Naive thymus-derived CD4-positive, alpha-beta T cell (primary cell): ENCODE measurements at regions not wholly inside any gene's neighbourhood (a gene's known extent, or its start where the extent isn't known, plus 50 kb on each side); places are given as distances from the start of the nearest gene placed in this dataset.
"Not testable (repeated sequence)": the region's sequence is repeated elsewhere in the genome, so short reads cannot be mapped to it uniquely, and the experiment has no call there.

ENCODE experiments used
- ATAC-seq: fragments of 150-1000 bp; cut with Tn5 transposase; 2 replicates; pipeline ENCODE4 v1.10.0; 2021; ENCODE audit warnings: mild to moderate bottlenecking, moderate library complexity
- CTCF ChIA-PET: fragments of 350-600 bp; sonication (Branson Sonifier 250); formaldehyde crosslinking; loops from one replicate; lab custom pipeline; 2021; ENCODE audit warnings: antibody characterized with exemption; lab: Charles Lee
- POLR2A ChIA-PET: fragments of 350-600 bp; sonication (Branson Sonifier 250); formaldehyde crosslinking; loops from one replicate; lab custom pipeline; 2021; ENCODE audit warnings: antibody characterized with exemption, inconsistent platforms; lab: Charles Lee
- DNase-seq, 9 donors: peaks; one replicate each; pipeline versions ENCODE4 v3.0.0 to v3.0.0-alpha.2; 2020 to 2022; ENCODE audit warnings: mixed read lengths in 1 of 9
- H3K27ac ChIP-seq: one replicate; pipeline ENCODE4 v1.7.0; 2013; ENCODE audit warnings: mild to moderate bottlenecking, low read depth, low read length, moderate library complexity
- H3K27me3 ChIP-seq, 2 donors: one replicate each; pipeline ENCODE4 v1.7.0; 2013; ENCODE audit warnings: low read length in 2 of 2, mild to moderate bottlenecking in 2 of 2, moderate library complexity in 2 of 2; ENCODE audit not compliant: control insufficient read depth in 2 of 2, insufficient read depth in 2 of 2
- H3K36me3 ChIP-seq, 3 experiments: 1 replicate in 2 of 3; 2 replicates in 1 of 3; pipeline ENCODE4 v1.7.0; 2013; ENCODE audit warnings: low read length in 3 of 3, mild to moderate bottlenecking in 3 of 3, moderate library complexity in 1 of 3; ENCODE audit not compliant: insufficient read depth in 3 of 3, control insufficient read depth in 2 of 3
- H3K4me1 ChIP-seq, 2 donors: one replicate each; pipeline ENCODE4 v1.7.0; 2013; ENCODE audit warnings: low read length in 2 of 2, mild to moderate bottlenecking in 2 of 2, moderate library complexity in 1 of 2; ENCODE audit not compliant: control insufficient read depth in 2 of 2, insufficient read depth in 2 of 2
- H3K4me3 ChIP-seq: 2 replicates; pipeline ENCODE4 v1.7.0; 2013; ENCODE audit warnings: mild to moderate bottlenecking, low read length
- H3K9me3 ChIP-seq, 3 experiments: 1 replicate in 2 of 3; 2 replicates in 1 of 3; pipeline ENCODE4 v1.7.0; 2013; ENCODE audit warnings: low read length in 3 of 3; ENCODE audit not compliant: control insufficient read depth in 2 of 3
- H3K27ac Mint-ChIP-seq, 9 donors: one replicate each; pipeline ENCODE4 v1.8.0; 2020 to 2022; ENCODE audit warnings: mixed read lengths in 9 of 9, mild to moderate bottlenecking in 8 of 9, moderate library complexity in 5 of 9, inconsistent platforms in 2 of 9
- H3K27me3 Mint-ChIP-seq, 5 donors: one replicate each; pipeline ENCODE4 v1.8.0; 2021 to 2022; ENCODE audit warnings: mixed read lengths in 5 of 5, mild to moderate bottlenecking in 1 of 5
- H3K36me3 Mint-ChIP-seq, 5 donors: one replicate each; pipeline ENCODE4 v1.8.0; 2020 to 2022; ENCODE audit warnings: mixed read lengths in 5 of 5, mild to moderate bottlenecking in 3 of 5, inconsistent platforms in 1 of 5
- H3K4me1 Mint-ChIP-seq, 7 donors: one replicate each; pipeline ENCODE4 v1.8.0; 2020 to 2022; ENCODE audit warnings: mixed read lengths in 7 of 7, mild to moderate bottlenecking in 3 of 7, inconsistent platforms in 1 of 7
- H3K4me3 Mint-ChIP-seq, 10 donors: one replicate each; pipeline ENCODE4 v1.8.0; 2020 to 2022; ENCODE audit warnings: mild to moderate bottlenecking in 10 of 10, mixed read lengths in 10 of 10, moderate library complexity in 6 of 10, inconsistent platforms in 2 of 10
- H3K9me3 Mint-ChIP-seq, 11 donors: one replicate each; pipeline ENCODE4 v1.8.0; 2020 to 2022; ENCODE audit warnings: mixed read lengths in 11 of 11, mild to moderate bottlenecking in 4 of 11, inconsistent platforms in 1 of 11, moderate library complexity in 1 of 11
- intact Hi-C, 2 donors: fragments of 100-400 bp; cut with micrococcal nuclease; formaldehyde crosslinking; loops; one replicate each; pipeline ENCODE4 v1.15.1; 2023

DNA sequence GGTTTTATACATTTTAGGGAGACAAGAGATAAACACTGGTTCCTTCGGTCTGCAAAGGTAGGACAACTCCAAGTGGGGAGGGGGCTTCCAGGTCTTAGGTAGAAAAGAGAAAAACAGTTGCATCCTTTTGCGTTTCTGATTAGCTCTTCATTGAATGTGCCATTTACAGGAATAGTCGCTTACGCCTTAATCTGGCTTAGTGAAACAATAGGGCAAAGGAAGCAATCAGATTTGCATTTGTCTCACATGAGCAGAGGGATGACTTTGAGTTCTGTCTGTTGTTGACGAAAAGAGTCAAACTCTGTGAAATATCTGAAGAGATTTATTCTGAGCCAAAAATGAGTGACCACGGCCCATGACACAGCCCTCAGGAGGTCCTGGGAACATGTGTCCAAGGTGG lies 166.0 kb upstream of the ATP10A start:
- H3K9me3 ChIP-seq, result no peaks in the 10 kb centered on the region
- ATAC-seq, result no peak
- ChIA-PET CTCF (no interaction called here), POLR2A (interaction anchor here (0.9 kb wide), 1 partner anchor 149 kb away, joined by 3 read pairs; no protein-coding TSS in a partner anchor)
- no peaks in the 10 kb centered on the region for H3K27me3 ChIP-seq
- no peak overlapping the region for H3K27ac ChIP-seq
- no peaks in the 10 kb centered on the region for H3K36me3 Mint-ChIP-seq
- H3K27me3 Mint-ChIP-seq, result peaks cover 0 to 21% (median 16%) of the 10 kb centered on the region in 5 donors
- H3K4me1 ChIP-seq, result no peaks in the 10 kb centered on the region
- H3K4me1 Mint-ChIP-seq, result peaks cover 0 to 6% (median 0%) of the 10 kb centered on the region in 7 donors
- intact Hi-C loops, result no loop called here
- H3K9me3 Mint-ChIP-seq, result peaks cover 0 to 4% (median 0%) of the 10 kb centered on the region in 11 donors
- H3K4me3 ChIP-seq, result no peak overlapping the region
- H3K4me3 Mint-ChIP-seq, result no peak overlapping the region
- H3K36me3 ChIP-seq, result no peaks in the 10 kb centered on the region
- no peak for DNase-seq
- no peak overlapping the region for H3K27ac Mint-ChIP-seq

DNA sequence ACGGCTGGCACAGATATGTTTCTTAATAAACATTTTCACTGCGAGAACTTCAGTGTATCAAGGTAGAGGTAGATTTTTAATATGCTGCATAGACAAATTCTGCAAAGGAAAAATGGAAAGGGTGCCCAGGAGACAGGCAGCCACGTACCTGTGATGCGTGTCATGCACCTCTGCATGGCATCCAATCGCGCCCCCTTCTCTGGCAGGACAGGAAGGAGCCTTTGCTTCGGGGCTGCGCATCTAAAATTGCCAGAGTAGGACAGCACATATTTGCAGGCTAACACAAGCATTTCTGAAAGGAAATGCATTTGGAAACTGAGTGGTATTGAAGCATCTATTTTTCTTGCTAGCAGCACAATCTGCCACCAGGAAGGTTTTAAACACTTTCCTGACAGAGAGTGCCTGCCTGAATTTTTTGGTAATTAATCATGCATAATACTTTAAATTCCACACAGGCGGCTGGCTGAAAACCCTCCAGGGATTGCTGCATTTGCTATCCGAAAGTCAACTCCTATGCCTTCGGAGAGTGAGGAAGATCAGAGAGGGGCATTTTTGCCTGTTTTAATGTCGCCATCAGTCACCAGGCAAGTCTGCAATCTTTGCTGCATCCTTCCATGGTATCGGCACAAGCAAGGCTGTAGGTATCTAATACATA lies 165.1 kb upstream of the ATP10A start:
- DNase-seq (no peak), ATAC-seq (no peak)
- Mint-ChIP-seq H3K4me3 (no peak overlapping the region), H3K27ac (no peak overlapping the region), H3K27me3 (peaks cover 0 to 18% (median 16%) of the 10 kb centered on the region in 5 donors), H3K36me3 (no peaks in the 10 kb centered on the region), H3K9me3 (peaks cover 0 to 4% (median 0%) of the 10 kb centered on the region in 11 donors), H3K4me1 (peaks cover 0 to 6% (median 0%) of the 10 kb centered on the region in 7 donors)
- intact Hi-C loops, result no loop called here
- Histone ChIP-seq H3K36me3 (no peaks in the 10 kb centered on the region), H3K27me3 (no peaks in the 10 kb centered on the region), H3K4me1 (no peaks in the 10 kb centered on the region), H3K9me3 (no peaks in the 10 kb centered on the region), H3K4me3 (no peak overlapping the region), H3K27ac (no peak overlapping the region)
- CTCF ChIA-PET, result no interaction called here
- POLR2A ChIA-PET, result no interaction called here

DNA sequence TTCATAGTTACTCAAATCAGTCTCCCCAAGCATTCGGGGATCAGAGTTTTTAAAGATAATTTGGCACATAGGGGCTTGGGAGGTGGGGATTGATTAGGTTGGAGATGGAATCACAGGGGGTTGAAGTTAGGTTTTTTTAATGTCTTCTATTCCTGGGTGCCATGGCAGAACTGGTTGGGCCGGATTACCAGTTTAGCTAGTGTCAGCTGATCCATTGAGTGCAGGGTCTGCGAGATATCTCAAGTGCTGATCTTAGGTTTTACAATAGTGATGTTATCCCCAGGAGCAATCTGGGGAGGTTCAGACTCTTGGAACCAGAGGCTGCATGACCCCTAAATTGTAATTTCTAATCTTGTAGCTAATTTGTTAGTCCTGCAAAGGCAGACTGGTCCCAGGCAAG lies 163.5 kb upstream of the ATP10A start:
- H3K9me3 ChIP-seq, H3K4me1 Mint-ChIP-seq, H3K4me3 ChIP-seq, intact Hi-C loops, H3K36me3 ChIP-seq, POLR2A ChIA-PET, H3K36me3 Mint-ChIP-seq, H3K27me3 ChIP-seq, DNase-seq, H3K27ac Mint-ChIP-seq, H3K4me1 ChIP-seq, H3K4me3 Mint-ChIP-seq, H3K9me3 Mint-ChIP-seq, CTCF ChIA-PET, ATAC-seq, H3K27ac ChIP-seq: not testable (repeated sequence)
- peaks cover 0 to 18% (median 16%) of the 10 kb centered on the region in 5 donors for H3K27me3 Mint-ChIP-seq

- no peaks in the 10 kb centered on the region for H3K36me3 ChIP-seq
- H3K27ac Mint-ChIP-seq, result no peak overlapping the region
- H3K9me3 ChIP-seq, result no peaks in the 10 kb centered on the region
- no peak overlapping the region for H3K27ac ChIP-seq
- ChIA-PET CTCF (no interaction called here), POLR2A (no interaction called here)
- no peaks in the 10 kb centered on the region for H3K4me1 ChIP-seq
- no peak overlapping the region for H3K4me3 Mint-ChIP-seq
- ATAC-seq (no peak), DNase-seq (no peak)
- H3K4me1 Mint-ChIP-seq, result peaks cover 0 to 6% (median 0%) of the 10 kb centered on the region in 7 donors
- H3K27me3 Mint-ChIP-seq, result peaks cover 0 to 15% (median 14%) of the 10 kb centered on the region in 5 donors
- intact Hi-C loops, result no loop called here
- H3K36me3 Mint-ChIP-seq, result no peaks in the 10 kb centered on the region
- H3K9me3 Mint-ChIP-seq, result peaks cover 0 to 2% (median 0%) of the 10 kb centered on the region in 11 donors
- no peaks in the 10 kb centered on the region for H3K27me3 ChIP-seq
- no peak overlapping the region for H3K4me3 ChIP-seq
Observed at GRCh38 chr15:26024241-26024640, 161.1 kb upstream of the ATP10A start.

DNA sequence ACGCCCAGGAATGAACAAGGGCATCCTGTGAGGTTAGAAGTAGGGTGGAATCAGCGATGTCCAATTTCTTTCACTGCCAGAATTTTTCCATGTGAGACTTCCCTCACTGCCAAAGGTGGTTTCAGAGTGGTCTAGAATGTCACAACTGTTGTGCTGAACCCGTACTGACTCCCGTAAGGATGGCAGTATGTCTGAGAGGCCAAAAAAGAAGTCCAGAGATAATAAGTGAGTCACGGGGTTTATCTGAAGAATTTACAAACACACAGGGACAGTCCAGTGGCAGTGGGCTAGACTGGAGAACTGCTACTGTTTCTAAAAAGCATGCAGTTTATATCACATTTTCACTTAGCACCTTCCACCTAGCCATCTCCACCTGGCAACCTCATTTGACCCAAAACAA lies 160.6 kb upstream of the ATP10A start:
- Mint-ChIP-seq H3K27me3 (peaks cover 0 to 10% (median 8%) of the 10 kb centered on the region in 5 donors), H3K27ac (no peak overlapping the region), H3K9me3 (peaks cover 0 to 2% (median 0%) of the 10 kb centered on the region in 11 donors), H3K4me3 (no peak overlapping the region), H3K4me1 (peaks cover 0 to 6% (median 0%) of the 10 kb centered on the region in 7 donors), H3K36me3 (no peaks in the 10 kb centered on the region)
- no peaks in the 10 kb centered on the region for H3K9me3 ChIP-seq
- no peaks in the 10 kb centered on the region for H3K4me1 ChIP-seq
- DNase-seq, result no peak
- H3K27ac ChIP-seq, result no peak overlapping the region
- intact Hi-C loops, result no loop called here
- H3K36me3 ChIP-seq, result no peaks in the 10 kb centered on the region
- ATAC-seq, result no peak
- POLR2A ChIA-PET, result no interaction called here
- CTCF ChIA-PET, result no interaction called here
- no peak overlapping the region for H3K4me3 ChIP-seq
- no peaks in the 10 kb centered on the region for H3K27me3 ChIP-seq

DNA sequence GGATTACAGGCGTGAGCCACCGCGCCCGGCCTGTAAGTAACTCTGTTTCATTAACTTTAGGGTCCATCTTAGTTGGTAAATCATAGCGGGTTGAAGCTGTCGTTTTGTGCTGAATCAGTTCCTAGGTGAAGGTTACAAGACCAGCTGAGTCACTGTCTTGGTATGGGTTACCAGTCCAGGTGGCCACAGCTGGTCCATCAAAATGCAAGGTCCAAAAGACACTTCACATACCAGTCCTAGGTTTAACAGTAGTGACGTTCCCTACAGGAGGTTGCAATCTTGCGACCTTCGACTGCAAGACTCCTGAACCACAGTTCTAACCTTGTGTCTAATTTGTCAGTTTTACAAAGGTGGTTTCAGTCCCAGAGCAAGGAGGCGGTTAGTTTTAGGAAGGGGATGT lies 160.1 kb upstream of the ATP10A start:
- intact Hi-C loops, result no loop called here
- H3K27me3 ChIP-seq, result no peaks in the 10 kb centered on the region
- H3K9me3 ChIP-seq, result no peaks in the 10 kb centered on the region
- no peak overlapping the region for H3K27ac ChIP-seq
- DNase-seq (no peak), ATAC-seq (no peak)
- Mint-ChIP-seq H3K27ac (no peak overlapping the region), H3K4me1 (peaks cover 0 to 6% (median 0%) of the 10 kb centered on the region in 7 donors), H3K36me3 (no peaks in the 10 kb centered on the region), H3K9me3 (peaks cover 0 to 2% (median 0%) of the 10 kb centered on the region in 11 donors), H3K27me3 (peaks cover 0 to 10% (median 8%) of the 10 kb centered on the region in 5 donors), H3K4me3 (no peak overlapping the region)
- no peak overlapping the region for H3K4me3 ChIP-seq
- no peaks in the 10 kb centered on the region for H3K4me1 ChIP-seq
- no peaks in the 10 kb centered on the region for H3K36me3 ChIP-seq
- ChIA-PET POLR2A (no interaction called here), CTCF (no interaction called here)

DNA sequence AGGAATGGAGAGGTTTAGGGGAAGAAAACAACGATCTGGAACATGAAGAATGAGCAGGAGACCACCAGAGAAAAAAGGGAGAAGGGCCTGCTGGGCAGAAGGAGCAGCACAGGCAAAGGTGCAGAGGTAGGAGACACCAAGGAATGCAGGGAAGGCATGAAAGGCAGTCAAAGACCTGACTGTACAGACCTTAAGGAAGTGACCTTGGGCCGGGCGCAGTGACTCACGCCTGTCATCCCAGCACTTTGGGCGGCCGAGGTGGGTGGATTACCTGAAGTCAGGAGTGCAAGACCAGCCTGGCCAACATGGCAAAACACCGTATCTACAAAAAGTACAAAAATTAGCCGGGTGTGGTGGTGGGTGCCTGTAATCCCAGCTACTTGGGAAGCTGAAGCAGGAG lies 157.7 kb upstream of the ATP10A start:
- no peak overlapping the region for H3K4me3 Mint-ChIP-seq
- peaks cover 0 to 25% (median 8%) of the 10 kb centered on the region in 5 donors for H3K27me3 Mint-ChIP-seq
- H3K9me3 ChIP-seq, result no peaks in the 10 kb centered on the region
- peaks cover 0 to 3% (median 0%) of the 10 kb centered on the region in 7 donors for H3K4me1 Mint-ChIP-seq
- no peaks in the 10 kb centered on the region for H3K9me3 Mint-ChIP-seq
- no peaks in the 10 kb centered on the region for H3K36me3 ChIP-seq
- no peak overlapping the region for H3K4me3 ChIP-seq
- DNase-seq (no peak), ATAC-seq (no peak)
- intact Hi-C loops, result no loop called here
- H3K4me1 ChIP-seq, result no peaks in the 10 kb centered on the region
- H3K27me3 ChIP-seq, result no peaks in the 10 kb centered on the region
- peak overlapping the region in 1 of 9 donors; percentile 6 for H3K27ac Mint-ChIP-seq
- POLR2A ChIA-PET, result no interaction called here
- CTCF ChIA-PET, result no interaction called here
- H3K27ac ChIP-seq, result no peak overlapping the region
- H3K36me3 Mint-ChIP-seq, result no peaks in the 10 kb centered on the region
